SK-N-SH treated with all-trans-retinoic acid at 6 μM for 48 hours (cell line): ENCODE measurements at regions not wholly inside any gene's neighbourhood (a gene's known extent, or its start where the extent isn't known, plus 50 kb on each side); places are given as distances from the start of the nearest gene placed in this dataset.

Source experiments
- ATAC-seq: fragments of 200-7000 bp; cut with Tn5 transposase; 3 replicates; pipeline ENCODE4 v1.9.1; 2020; ENCODE audit warnings: mild to moderate bottlenecking, moderate library complexity
- BACH2 ChIP-seq: fragments of 250-450 bp; sonication (Bioruptor Pico); IDR thresholded peaks from 2 replicates; pipeline ENCODE4 v1.9.0; 2021; ENCODE audit warnings: mild to moderate bottlenecking, borderline replicate concordance
- CREB5 ChIP-seq: fragments of 250-450 bp; sonication (Bioruptor Pico); IDR thresholded peaks from 2 replicates; pipeline ENCODE4 v1.5.1; 2020; ENCODE audit warnings: low read depth, mild to moderate bottlenecking, moderate library complexity
- CSDC2 ChIP-seq: fragments of 250-450 bp; sonication (Bioruptor Pico); IDR thresholded peaks from 2 replicates; pipeline ENCODE4 v1.5.0; 2020; ENCODE audit warnings: mild to moderate bottlenecking, moderate library complexity
- CSRNP3 ChIP-seq: fragments of 250-450 bp; sonication (Bioruptor Pico); IDR thresholded peaks from 2 replicates; pipeline ENCODE4 v1.5.1; 2021; ENCODE audit warnings: mild to moderate bottlenecking, moderate library complexity
- ESRRG ChIP-seq: fragments of 250-450 bp; sonication (Bioruptor Pico); IDR thresholded peaks from 2 replicates; pipeline ENCODE4 v1.6.1; 2021; ENCODE audit warnings: mild to moderate bottlenecking
- GLIS3 ChIP-seq: fragments of 250-450 bp; sonication (Bioruptor Pico); IDR thresholded peaks from 2 replicates; pipeline ENCODE4 v1.5.0; 2020; ENCODE audit warnings: mild to moderate bottlenecking, moderate library complexity
- ISL1 ChIP-seq: fragments of 250-450 bp; sonication (Bioruptor Pico); IDR thresholded peaks from 2 replicates; pipeline ENCODE4 v2.1.2; 2022; ENCODE audit warnings: mild to moderate bottlenecking, moderate library complexity
- OSR1 ChIP-seq: fragments of 250-450 bp; sonication (Bioruptor Pico); IDR thresholded peaks from 2 replicates; pipeline ENCODE4 v1.8.0; 2022; ENCODE audit warnings: moderate library complexity, mild to moderate bottlenecking, inconsistent platforms
- PATZ1 ChIP-seq: fragments of 250-450 bp; sonication (Bioruptor Pico); IDR thresholded peaks from 2 replicates; pipeline ENCODE4 v1.8.0; 2020; ENCODE audit warnings: mild to moderate bottlenecking, moderate library complexity, borderline replicate concordance
- POU6F1 ChIP-seq: fragments of 250-450 bp; sonication (Bioruptor Pico); IDR thresholded peaks from 2 replicates; pipeline ENCODE4 v1.8.0; 2021; ENCODE audit warnings: low read depth, mild to moderate bottlenecking, moderate library complexity, borderline replicate concordance
- PPARA ChIP-seq: fragments of 250-450 bp; sonication (Bioruptor Pico); IDR thresholded peaks from 2 replicates; pipeline ENCODE4 v1.5.0; 2020; ENCODE audit warnings: mild to moderate bottlenecking, borderline replicate concordance
- RARB ChIP-seq: fragments of 250-450 bp; sonication (Bioruptor Pico); IDR thresholded peaks from 2 replicates; pipeline ENCODE4 v1.8.0; 2021; ENCODE audit warnings: mild to moderate bottlenecking, moderate library complexity
- SNAI2 ChIP-seq: fragments of 250-450 bp; sonication (Bioruptor Pico); IDR thresholded peaks from 2 replicates; pipeline ENCODE4 v1.5.0; 2020; ENCODE audit warnings: mild to moderate bottlenecking, moderate library complexity
- TCF4 ChIP-seq: fragments of 250-450 bp; sonication (Bioruptor Pico); IDR thresholded peaks from 2 replicates; pipeline ENCODE4 v1.8.0; 2021; ENCODE audit warnings: mild to moderate bottlenecking, moderate library complexity, borderline replicate concordance
- TOX ChIP-seq: fragments of 250-450 bp; sonication (Bioruptor Pico); IDR thresholded peaks from 2 replicates; pipeline ENCODE4 v1.8.0; 2021; ENCODE audit warnings: mild to moderate bottlenecking, moderate library complexity, borderline replicate concordance
- ZC3H10 ChIP-seq: fragments of 250-450 bp; sonication (Bioruptor Pico); IDR thresholded peaks from 2 replicates; pipeline ENCODE4 v1.5.1; 2021; ENCODE audit warnings: mild to moderate bottlenecking, moderate library complexity
- ZFP3 ChIP-seq: fragments of 250-450 bp; sonication (Bioruptor Pico); IDR thresholded peaks from 2 replicates; pipeline ENCODE4 v1.5.0; 2020; ENCODE audit warnings: mild to moderate bottlenecking, moderate library complexity
- ZFP30 ChIP-seq: fragments of 450-650 bp; formaldehyde crosslinking; IDR thresholded peaks from 2 replicates; pipeline ENCODE4 v1.5.0; 2022; ENCODE audit warnings: mild to moderate bottlenecking, moderate library complexity
- ZNF565 ChIP-seq: fragments of 450-650 bp; formaldehyde crosslinking; conservative IDR thresholded peaks from 2 replicates; pipeline ENCODE4 v1.5.0; 2020; ENCODE audit warnings: low read depth, mild to moderate bottlenecking, moderate library complexity
- ZNF70 ChIP-seq: fragments of 450-650 bp; formaldehyde crosslinking; IDR thresholded peaks from 2 replicates; pipeline ENCODE4 v1.5.0; 2020; ENCODE audit warnings: mild to moderate bottlenecking, moderate library complexity
- ZNF8 ChIP-seq: fragments of 450-650 bp; formaldehyde crosslinking; IDR thresholded peaks from 2 replicates; pipeline ENCODE4 v1.5.0; 2020; ENCODE audit warnings: mild to moderate bottlenecking, moderate library complexity

- no peak for ATAC-seq
- TF ChIP-seq TOX (CRISPR knock-in tag) (no peak), ZFP3 (CRISPR knock-in tag) (no peak), ZNF565 (no peak), ESRRG (CRISPR knock-in tag) (no peak), CSRNP3 (CRISPR knock-in tag) (no peak), RARB (no peak), BACH2 (CRISPR knock-in tag) (no peak), ISL1 (CRISPR knock-in tag) (no peak), PATZ1 (CRISPR knock-in tag) (no peak), POU6F1 (no peak)
These were observed 401.1 kb downstream of the CTTN start for GRCh38 chr11:70799386-70799785.

GRCh38 chr11:70802185-70802584 lies 403.9 kb downstream of the CTTN start:
- TF ChIP-seq SNAI2 (CRISPR knock-in tag) = no peak
- no peak for TF ChIP-seq ZNF8 (CRISPR knock-in tag)
- no peak for TF ChIP-seq BACH2 (CRISPR knock-in tag)
- no peak for TF ChIP-seq POU6F1
- TF ChIP-seq TOX (CRISPR knock-in tag) = no peak
- TF ChIP-seq PPARA (CRISPR knock-in tag) = no peak
- no peak for TF ChIP-seq CSDC2 (CRISPR knock-in tag)
- no peak for TF ChIP-seq PATZ1 (CRISPR knock-in tag)
- no peak for TF ChIP-seq TCF4
- TF ChIP-seq OSR1 (CRISPR knock-in tag) = no peak
- TF ChIP-seq CREB5 (CRISPR knock-in tag) = no peak
- no peak for TF ChIP-seq RARB
- TF ChIP-seq ZC3H10 = no peak
- no peak for TF ChIP-seq GLIS3 (CRISPR knock-in tag)
- no peak for TF ChIP-seq ZFP30 (CRISPR knock-in tag)
- no peak for TF ChIP-seq CSRNP3 (CRISPR knock-in tag)
- no peak for TF ChIP-seq ZFP3 (CRISPR knock-in tag)
- TF ChIP-seq ZNF70 = no peak
- ATAC-seq = no peak
